Nephron (organoid): ENCODE measurements at regions not wholly inside any gene's neighbourhood (a gene's known extent, or its start where the extent isn't known, plus 50 kb on each side); places are given as distances from the start of the nearest gene placed in this dataset.

Experiments used
- H3K27ac Mint-ChIP-seq, 3 experiments: 2 replicates each; pipeline ENCODE4 v1.8.0; 2020; ENCODE audit warnings: mixed read lengths in 3 of 3, mild to moderate bottlenecking in 2 of 3, moderate library complexity in 1 of 3
- H3K27me3 Mint-ChIP-seq: 2 replicates; pipeline ENCODE4 v1.8.0; 2021; ENCODE audit warnings: low read depth, mild to moderate bottlenecking, moderate library complexity, mixed read lengths
- H3K36me3 Mint-ChIP-seq: 2 replicates; pipeline ENCODE4 v1.8.0; 2020; ENCODE audit warnings: low read depth, mixed read lengths
- H3K4me1 Mint-ChIP-seq: 2 replicates; pipeline ENCODE4 v1.8.0; 2020; ENCODE audit warnings: mixed read lengths
- H3K4me3 Mint-ChIP-seq, 3 experiments: 2 replicates each; pipeline ENCODE4 v1.8.0; 2020; ENCODE audit warnings: mild to moderate bottlenecking in 3 of 3, mixed read lengths in 3 of 3, moderate library complexity in 2 of 3
- H3K9me3 Mint-ChIP-seq: 2 replicates; pipeline ENCODE4 v1.8.0; 2020; ENCODE audit warnings: mixed read lengths
- CTCF ChIP-seq, 3 experiments: fragments of 200-600 bp; sonication (generic); IDR thresholded peaks; one replicate each; pipeline ENCODE4 v1.5.0; 2021; ENCODE audit warnings: antibody characterized with exemption in 3 of 3; ENCODE audit not compliant: unreplicated experiment in 3 of 3

GRCh38 chr10:4730998-4731397 lies 95.0 kb upstream of the AKR1E2 start:
- H3K27ac Mint-ChIP-seq = no peak overlapping the region
- no peak for TF ChIP-seq CTCF (IDR thresholded peaks at IDR 0.05; ENCODE audit: unreplicated experiment in 3 of 3)
- H3K36me3 Mint-ChIP-seq = no peaks in the 10 kb centered on the region

GRCh38 chr10:4725917-4726606 lies 99.9 kb upstream of the AKR1E2 start:
- Mint-ChIP-seq H3K9me3 (no peaks in the 10 kb centered on the region), H3K36me3 (no peaks in the 10 kb centered on the region), H3K4me3 (no peak overlapping the region), H3K27ac (no peak overlapping the region), H3K4me1 (no peaks in the 10 kb centered on the region), H3K27me3 (no peaks in the 10 kb centered on the region)
- TF ChIP-seq CTCF (IDR thresholded peaks at IDR 0.05; ENCODE audit: unreplicated experiment in 3 of 3) = no peak

More at GRCh38 chr10:4730998-4731397, 95.0 kb upstream of the AKR1E2 start:
- Mint-ChIP-seq H3K4me3 (no peak overlapping the region), H3K9me3 (no peaks in the 10 kb centered on the region), H3K27me3 (no peaks in the 10 kb centered on the region), H3K4me1 (no peaks in the 10 kb centered on the region)

GRCh38 chr10:4723860-4724259 lies 102.1 kb upstream of the AKR1E2 start:
- Mint-ChIP-seq H3K27me3 (no peaks in the 10 kb centered on the region), H3K9me3 (no peaks in the 10 kb centered on the region), H3K4me1 (no peaks in the 10 kb centered on the region), H3K4me3 (no peak overlapping the region), H3K27ac (no peak overlapping the region), H3K36me3 (no peaks in the 10 kb centered on the region)
- no peak for TF ChIP-seq CTCF (IDR thresholded peaks at IDR 0.05; ENCODE audit: unreplicated experiment in 3 of 3)

GRCh38 chr10:4721999-4722753 lies 103.8 kb upstream of the AKR1E2 start:
- Mint-ChIP-seq H3K4me3 (no peak overlapping the region), H3K4me1 (no peaks in the 10 kb centered on the region), H3K27me3 (no peaks in the 10 kb centered on the region), H3K36me3 (no peaks in the 10 kb centered on the region), H3K27ac (peak overlapping the region in 1 of 3 experiments; percentile 33), H3K9me3 (no peaks in the 10 kb centered on the region)
- TF ChIP-seq CTCF (IDR thresholded peaks at IDR 0.05; ENCODE audit: unreplicated experiment in 3 of 3) = no peak

- Mint-ChIP-seq H3K36me3 (no peaks in the 10 kb centered on the region), H3K4me3 (no peak overlapping the region), H3K9me3 (no peaks in the 10 kb centered on the region), H3K4me1 (no peaks in the 10 kb centered on the region), H3K27ac (no peak overlapping the region), H3K27me3 (no peaks in the 10 kb centered on the region)
- no peak for TF ChIP-seq CTCF (IDR thresholded peaks at IDR 0.05; ENCODE audit: unreplicated experiment in 3 of 3)
Measured at GRCh38 chr10:4720463-4720862, 105.5 kb upstream of the AKR1E2 start.
